ENCODE measurements at regions not wholly inside any gene's neighbourhood (a gene's known extent, or its start where the extent isn't known, plus 50 kb on each side); places are given as distances from the start of the nearest gene placed in this dataset.

GRCh38 chr5:96588539-96588938 is 73.6 kb upstream of the CAST start:
- DNase-seq (ENCODE audit: low read depth): no peak

DNA sequence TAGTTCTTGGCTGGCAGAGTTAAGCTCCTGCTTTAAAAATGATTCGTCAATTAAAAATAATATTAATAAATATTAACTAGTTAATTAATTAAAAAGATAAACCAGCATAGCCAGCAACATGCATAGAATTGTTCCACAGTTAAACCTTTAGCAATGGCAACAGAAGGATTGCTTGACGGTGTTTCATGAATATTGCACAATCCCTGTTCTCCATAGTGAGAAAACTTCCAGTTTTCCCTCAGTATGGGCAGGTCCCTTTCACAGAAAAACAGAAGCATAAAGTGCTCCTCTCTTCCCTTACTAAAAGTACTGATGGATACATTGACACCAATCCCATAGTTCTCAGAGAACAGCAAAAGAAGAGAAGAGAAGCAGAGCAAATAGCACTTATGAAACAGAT is 71.4 kb upstream of the CAST start:
- no peak for DNase-seq (ENCODE audit: low read depth)

- DNase-seq (ENCODE audit: low read depth): no peak
These were observed 66.7 kb upstream of the CAST start for GRCh38 chr5:96595300-96596090.

- no peak for DNase-seq (ENCODE audit: low read depth)
These were observed 64.6 kb upstream of the CAST start for GRCh38 chr5:96597438-96598020.

DNA sequence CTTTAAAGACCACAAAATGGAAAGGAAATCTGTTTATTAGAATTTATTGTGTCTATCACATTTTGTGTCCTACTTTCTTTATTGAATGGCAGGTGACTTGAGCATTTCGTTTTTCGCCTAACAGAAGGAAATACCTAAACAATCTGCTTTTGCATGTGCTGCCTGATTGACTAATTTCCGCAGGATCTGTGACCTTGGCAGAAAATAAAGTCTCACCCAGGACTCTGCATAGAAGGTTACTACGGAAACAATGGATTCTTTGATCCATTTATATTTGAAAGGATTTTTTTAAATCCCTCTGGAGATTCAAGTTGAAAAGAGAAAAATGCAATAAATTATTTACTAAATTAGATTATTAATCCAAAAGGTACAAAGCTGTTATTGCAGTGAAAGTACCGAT is 61.0 kb upstream of the CAST start:
- DNase-seq (ENCODE audit: low read depth): no peak

- peak; percentile 35 for DNase-seq (ENCODE audit: low read depth)
These were observed 60.4 kb upstream of the CAST start for GRCh38 chr5:96601715-96602244.

DNA sequence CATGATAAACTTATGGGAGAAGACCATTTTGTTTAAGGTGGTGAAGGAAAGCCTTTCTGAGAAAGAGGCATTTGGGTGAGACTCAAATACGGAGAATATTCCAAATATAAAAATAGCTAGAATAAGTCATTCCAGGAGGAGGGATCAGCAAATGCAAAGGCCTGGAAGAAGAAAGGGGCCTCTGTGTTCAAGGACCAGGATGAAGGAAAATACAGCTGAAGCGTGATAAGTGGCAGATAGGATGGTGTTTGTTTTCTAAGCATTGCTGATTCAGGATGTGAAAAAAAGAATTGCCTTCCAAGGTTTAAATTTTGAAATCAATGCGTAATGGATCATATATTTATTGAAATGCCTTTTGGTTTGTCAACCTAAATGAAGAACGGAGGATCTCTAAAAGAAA is 59.4 kb upstream of the CAST start:
- no peak for DNase-seq (ENCODE audit: low read depth)

DNA sequence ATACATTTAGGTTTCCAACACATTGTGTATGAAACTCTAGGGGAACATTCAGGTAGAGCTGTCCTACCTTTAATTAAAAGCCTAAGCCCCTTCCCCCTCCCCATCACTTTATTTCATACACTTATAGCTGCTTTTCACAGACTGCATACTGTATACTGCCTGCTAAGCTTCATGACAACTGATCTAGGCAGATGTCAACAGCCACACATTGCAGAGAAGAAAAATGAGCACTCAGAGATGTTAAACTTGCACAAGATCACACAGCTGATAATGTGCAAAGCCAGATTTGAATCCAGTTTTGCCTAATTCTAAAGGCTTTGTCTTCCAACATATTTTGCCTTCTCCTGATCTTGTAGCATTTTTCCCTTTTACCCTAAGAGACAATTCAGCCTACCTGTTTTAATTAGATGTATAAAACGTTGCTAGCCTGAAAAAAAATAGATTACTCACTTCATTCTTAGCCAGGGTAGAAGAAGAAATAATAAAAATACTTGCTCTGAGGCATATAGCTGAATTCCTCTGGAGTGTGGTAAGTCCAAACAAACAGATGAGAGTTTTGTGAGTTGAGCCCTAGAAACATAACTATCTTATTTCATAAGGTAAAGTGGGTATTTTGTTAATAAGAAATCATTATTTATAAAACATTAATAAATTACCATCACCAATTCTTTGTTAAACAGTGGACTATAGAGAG is 56.9 kb upstream of the CAST start:
- no peak for DNase-seq (ENCODE audit: low read depth)

- no peak for DNase-seq (ENCODE audit: low read depth)
These were observed 52.8 kb upstream of the CAST start for GRCh38 chr5:96609369-96609768.

- DNase-seq (ENCODE audit: low read depth): no peak
These were observed 51.4 kb upstream of the CAST start for GRCh38 chr5:96610747-96611146.

- no peak for DNase-seq (ENCODE audit: low read depth)
These were observed 50.2 kb upstream of the CAST start for GRCh38 chr5:96611946-96612345.
